GM12891 (cell line): ENCODE measurements at regions not wholly inside any gene's neighbourhood (a gene's known extent, or its start where the extent isn't known, plus 50 kb on each side); places are given as distances from the start of the nearest gene placed in this dataset.

ENCODE experiments used
- DNase-seq: peaks from one replicate; pipeline ENCODE4 v3.0.0; 2011; ENCODE audit warnings: low spot score; ENCODE audit not compliant: insufficient read length
- FAIRE-seq: peaks from 2 replicates; lab custom pipeline; 2011; peaks lifted over from hg19 to GRCh38; lab: Jason Lieb, UNC
- PAX5 ChIP-seq: IDR thresholded peaks from 2 replicates; pipeline ENCODE4 v1.6.1; 2011; ENCODE audit warnings: low read length, moderate library complexity, mild to moderate bottlenecking; ENCODE audit not compliant: insufficient read depth, severe bottlenecking
- POLR2A ChIP-seq: IDR thresholded peaks from 2 replicates; pipeline ENCODE4 v1.6.1; 2011; ENCODE audit warnings: low read depth, low read length, control low read depth
- POLR2AphosphoS5 ChIP-seq: IDR thresholded peaks from 2 replicates; pipeline ENCODE4 v1.6.1; 2011; ENCODE audit warnings: low read depth, low read length, control low read depth
- POU2F2 ChIP-seq: IDR thresholded peaks from 2 replicates; pipeline ENCODE4 v1.6.1; 2011; ENCODE audit warnings: low read depth, mild to moderate bottlenecking, control low read depth, low read length, moderate library complexity
- SPI1 ChIP-seq: IDR thresholded peaks from 2 replicates; pipeline ENCODE4 v1.6.1; 2011; ENCODE audit warnings: low read depth, low read length, control low read depth
- TAF1 ChIP-seq: IDR thresholded peaks from 2 replicates; pipeline ENCODE4 v1.6.1; 2011; ENCODE audit warnings: low read depth, low read length, control low read depth

DNA sequence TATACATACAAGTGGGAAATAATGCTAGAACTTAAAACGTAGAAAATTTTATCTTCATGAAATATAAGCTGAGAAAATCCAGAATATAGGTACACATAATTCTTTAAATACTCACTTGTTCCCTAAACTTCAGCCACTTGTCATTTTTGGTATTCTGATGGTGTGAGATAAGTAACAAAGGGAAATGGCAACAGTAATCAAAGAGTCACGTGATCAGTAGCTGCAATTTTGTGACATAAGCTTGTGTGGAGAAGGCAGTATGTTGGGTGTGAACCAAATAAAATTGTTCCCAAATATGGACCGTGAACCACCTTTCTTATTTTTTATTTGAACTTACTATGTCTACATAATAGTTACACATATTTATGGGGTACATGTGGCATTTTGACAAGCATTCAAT, 650.3 kb upstream of the ADARB2 start:
- TF ChIP-seq TAF1 = no peak
- no peak for TF ChIP-seq SPI1
- TF ChIP-seq POU2F2 = no peak
- TF ChIP-seq POLR2A = no peak
- TF ChIP-seq PAX5 = no peak
- TF ChIP-seq POLR2AphosphoS5 = no peak
- no peak for FAIRE-seq
- DNase-seq = no peak

DNA sequence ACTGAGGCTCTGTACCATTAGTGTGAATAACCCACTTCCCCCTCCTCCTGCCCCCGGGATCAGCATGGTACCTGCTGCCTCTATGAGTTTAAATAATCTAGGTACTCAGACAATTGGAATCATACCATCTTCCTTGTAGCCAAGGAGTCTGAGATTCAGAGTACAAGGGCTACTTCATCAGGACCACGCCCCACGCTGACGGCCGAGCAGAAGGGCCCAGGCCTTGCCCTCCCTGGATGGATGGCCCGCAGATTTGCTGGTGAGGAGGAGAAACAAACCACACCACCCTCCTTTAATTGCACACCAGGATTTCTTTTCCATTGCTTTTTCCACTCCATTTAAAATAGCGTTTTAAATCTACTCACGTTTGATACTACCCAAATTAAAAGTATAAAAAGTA, 649.9 kb upstream of the ADARB2 start:
- TF ChIP-seq POLR2A = no peak
- TF ChIP-seq POU2F2 = no peak
- TF ChIP-seq TAF1 = no peak
- TF ChIP-seq SPI1 = no peak
- no peak for TF ChIP-seq PAX5
- TF ChIP-seq POLR2AphosphoS5 = no peak
- FAIRE-seq (no peak), DNase-seq (no peak)

DNA sequence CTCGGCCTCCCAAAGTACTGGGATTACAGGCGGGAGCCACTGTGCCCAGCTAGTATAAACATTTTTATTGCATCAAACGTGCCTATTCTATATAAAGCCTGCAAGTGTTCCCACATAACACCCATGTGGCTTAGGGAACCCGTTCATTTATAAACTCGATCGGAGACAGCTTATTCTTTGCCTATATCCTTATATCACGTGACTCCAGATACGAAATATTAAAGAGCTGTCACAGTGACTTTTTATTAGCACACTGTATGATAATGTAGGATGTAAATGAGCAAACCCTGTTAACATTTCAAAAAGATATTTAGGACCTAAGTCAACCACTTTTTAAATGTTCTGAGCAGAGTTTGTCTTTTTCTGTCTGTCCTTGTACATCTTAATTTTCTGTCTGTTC, 642.9 kb upstream of the ADARB2 start:
- no peak for TF ChIP-seq POLR2AphosphoS5
- no peak for TF ChIP-seq POU2F2
- TF ChIP-seq TAF1 = no peak
- no peak for TF ChIP-seq SPI1
- TF ChIP-seq PAX5 = no peak
- no peak for TF ChIP-seq POLR2A
- FAIRE-seq (no peak), DNase-seq (no peak)

DNA sequence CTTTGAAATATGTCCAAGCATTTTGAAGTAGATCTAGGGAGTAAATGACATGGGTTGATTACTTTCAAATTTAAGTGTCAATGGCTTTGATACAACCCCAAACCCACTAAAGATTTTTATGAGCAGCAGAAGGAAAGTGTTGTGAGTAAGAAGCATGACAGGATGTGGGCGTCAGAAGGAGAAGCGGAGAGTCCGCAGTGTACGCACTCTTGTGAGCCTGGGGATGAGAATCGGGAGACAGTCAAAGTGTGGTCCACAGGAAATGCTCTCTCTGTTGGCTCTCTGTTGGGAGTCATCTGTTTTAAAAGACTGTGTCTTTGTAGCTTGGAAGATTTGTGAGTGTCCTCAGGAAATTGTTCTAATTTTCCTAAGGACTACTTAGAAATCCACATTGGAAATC, 629.8 kb upstream of the ADARB2 start:
- FAIRE-seq = no peak
- no peak for DNase-seq
- TF ChIP-seq POLR2AphosphoS5 (no peak), SPI1 (no peak), PAX5 (no peak), POU2F2 (no peak), TAF1 (no peak)

DNA sequence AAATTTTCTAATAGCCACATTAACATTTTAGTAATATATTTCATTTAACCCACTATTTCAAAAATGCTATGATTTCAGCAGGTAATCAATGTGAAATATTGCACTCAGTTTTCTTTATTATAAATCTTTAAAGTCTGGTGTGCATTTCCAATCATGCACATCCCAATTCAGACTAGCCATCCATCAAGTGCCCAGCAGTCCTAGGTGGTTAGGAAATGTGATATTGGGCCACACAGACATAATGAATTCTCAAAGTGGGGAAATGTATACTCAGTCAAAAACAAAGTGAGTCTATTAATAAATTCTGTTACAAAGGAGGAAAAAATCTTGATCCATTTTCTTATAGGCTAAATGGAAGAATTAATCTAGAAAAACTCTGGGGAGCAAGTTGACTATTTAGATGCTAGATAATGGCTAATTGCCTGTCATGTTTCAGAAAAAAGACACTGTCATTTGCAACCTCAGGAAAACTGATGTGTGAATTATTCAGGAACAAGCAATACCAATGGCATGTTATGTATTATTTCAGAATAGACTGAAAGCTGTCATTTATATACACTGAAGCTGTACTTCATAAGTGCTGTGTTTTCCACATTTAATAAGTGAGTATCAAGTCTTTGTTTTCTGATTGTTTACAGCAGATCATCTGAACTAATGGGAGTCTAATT, 629.1 kb upstream of the ADARB2 start:
- DNase-seq = no peak
- no peak for FAIRE-seq
- TF ChIP-seq POLR2A (no peak), TAF1 (no peak), POU2F2 (no peak), PAX5 (no peak), SPI1 (no peak), POLR2AphosphoS5 (no peak)

DNA sequence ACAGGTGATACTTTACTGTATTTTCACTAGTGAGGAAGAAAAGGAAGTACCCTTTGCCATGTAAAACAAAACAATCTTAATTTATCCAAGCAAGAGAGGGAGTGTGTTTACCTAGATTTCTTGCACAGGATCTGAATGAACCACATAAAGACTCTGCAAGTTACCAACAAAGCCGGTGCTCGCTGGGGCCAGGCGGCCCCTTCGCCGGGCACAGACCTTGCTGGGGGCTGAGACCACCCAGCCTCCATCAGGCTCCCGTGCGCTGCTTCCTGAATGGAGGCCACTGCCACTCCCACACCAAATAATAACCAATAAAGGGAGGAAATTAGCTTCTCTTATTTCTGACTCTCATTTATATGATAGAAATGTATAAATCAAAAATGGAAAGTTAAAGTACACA, 625.0 kb upstream of the ADARB2 start:
- TF ChIP-seq POU2F2 (no peak), PAX5 (no peak), POLR2AphosphoS5 (no peak), SPI1 (no peak), POLR2A (no peak)
- FAIRE-seq (no peak), DNase-seq (no peak)

DNA sequence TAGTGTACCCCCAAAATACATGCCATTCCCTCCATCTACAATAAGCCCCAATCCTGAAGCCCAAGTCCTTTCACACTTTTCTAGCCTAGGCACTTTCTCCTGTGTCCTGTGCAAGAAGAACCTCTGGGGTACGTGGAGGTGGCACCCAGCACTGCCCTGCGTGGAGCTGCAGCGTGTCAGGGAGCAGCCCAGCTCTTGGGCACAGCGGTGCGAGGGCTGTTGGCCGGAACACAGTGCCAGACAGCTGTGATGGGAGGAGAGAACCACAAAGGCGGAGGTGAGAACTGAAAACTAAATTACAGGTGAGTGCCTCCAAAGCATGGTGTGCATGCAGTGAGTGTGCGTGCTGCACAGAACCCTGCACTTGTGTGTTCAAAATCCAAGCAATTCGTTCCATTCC, 621.3 kb upstream of the ADARB2 start:
- FAIRE-seq (no peak), DNase-seq (no peak)
- no peak for TF ChIP-seq PAX5
- no peak for TF ChIP-seq SPI1
- TF ChIP-seq POU2F2 = no peak
- TF ChIP-seq TAF1 = no peak
- TF ChIP-seq POLR2A = no peak
- TF ChIP-seq POLR2AphosphoS5 = no peak

DNA sequence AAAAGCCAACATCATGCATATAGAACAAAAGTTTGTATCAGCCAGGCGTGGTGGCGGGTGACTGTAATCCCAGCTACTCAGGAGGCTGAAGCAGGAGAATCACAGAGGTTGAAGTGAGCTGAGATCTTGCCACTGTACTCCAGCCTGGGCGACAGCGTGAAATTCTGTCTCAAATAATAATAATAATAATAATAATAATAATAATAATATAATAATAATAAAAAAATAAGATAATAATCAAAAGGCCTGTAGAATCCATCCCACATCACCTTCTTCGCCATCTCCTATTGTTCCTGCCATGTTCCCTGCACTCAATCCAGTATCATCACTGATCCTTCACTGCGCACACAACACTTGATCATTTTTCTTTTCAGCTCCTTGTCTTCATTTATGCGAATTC, 619.3 kb upstream of the ADARB2 start:
- TF ChIP-seq POU2F2 = no peak
- no peak for TF ChIP-seq PAX5
- TF ChIP-seq TAF1 = no peak
- no peak for TF ChIP-seq POLR2AphosphoS5
- TF ChIP-seq POLR2A = no peak
- no peak for TF ChIP-seq SPI1
- FAIRE-seq (no peak), DNase-seq (no peak)

DNA sequence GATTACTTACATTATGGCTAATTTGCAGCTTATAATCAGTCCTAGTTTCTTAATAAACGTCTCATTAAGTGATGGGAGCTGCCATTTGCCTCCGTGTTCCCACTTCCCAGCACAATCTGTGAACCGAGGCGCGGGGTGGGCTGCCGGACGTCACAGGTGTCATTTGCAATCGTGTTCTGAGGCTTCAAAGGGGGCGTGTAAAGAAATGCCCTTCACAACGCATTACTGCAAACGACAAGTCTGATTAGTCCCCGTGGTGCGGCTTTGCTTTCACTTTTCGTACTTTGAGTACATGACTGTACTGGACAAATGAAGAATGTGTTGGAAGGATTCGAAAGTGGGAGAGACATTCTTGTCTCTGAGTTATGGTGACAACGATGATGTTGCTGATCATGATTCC, 614.2 kb upstream of the ADARB2 start:
- DNase-seq (no peak), FAIRE-seq (no peak)
- TF ChIP-seq POU2F2 (no peak), PAX5 (no peak), TAF1 (no peak), SPI1 (no peak), POLR2A (no peak), POLR2AphosphoS5 (no peak)
